Stimulated activated CD8-positive, alpha-beta memory T cell treated with anti-CD3 and anti-CD28 coated beads, Interleukin-7, amount 100 ng/mL, for 4 hours (primary cell): ENCODE measurements at regions not wholly inside any gene's neighbourhood (a gene's known extent, or its start where the extent isn't known, plus 50 kb on each side); places are given as distances from the start of the nearest gene placed in this dataset.
"Not testable (repeated sequence)": the region's sequence is repeated elsewhere in the genome, so short reads cannot be mapped to it uniquely, and the experiment has no call there.

Experiments
- DNase-seq, 2 donors: peaks; one replicate each; pipeline ENCODE4 v3.0.0-alpha.2; 2020; ENCODE audit warnings: low read depth in 2 of 2

- DNase-seq: no peak
Observed at GRCh38 chr1:5638582-5638981, 353.6 kb downstream of the NPHP4 start.

- DNase-seq: no peak
Observed at GRCh38 chr1:5637171-5637570, 355.1 kb downstream of the NPHP4 start.

GRCh38 chr1:5634893-5635292 lies 357.3 kb downstream of the NPHP4 start:
- no peak for DNase-seq

- no peak for DNase-seq
Observed at GRCh38 chr1:5632814-5633213, 359.4 kb downstream of the NPHP4 start.

- no peak for DNase-seq
Observed at GRCh38 chr1:5632224-5632623, 360.0 kb downstream of the NPHP4 start.

- no peak for DNase-seq
Observed at GRCh38 chr1:5628416-5628815, 363.8 kb downstream of the NPHP4 start.

- DNase-seq: no peak
Observed at GRCh38 chr1:5623399-5623798, 368.8 kb downstream of the NPHP4 start.

GRCh38 chr1:5622412-5622811 lies 369.8 kb downstream of the NPHP4 start:
- no peak for DNase-seq

GRCh38 chr1:5621692-5622091 lies 370.5 kb downstream of the NPHP4 start:
- DNase-seq: no peak

GRCh38 chr1:5620997-5621396 lies 371.2 kb downstream of the NPHP4 start:
- DNase-seq: no peak

GRCh38 chr1:5620418-5620817 lies 371.8 kb downstream of the NPHP4 start:
- DNase-seq: no peak

- no peak for DNase-seq
Observed at GRCh38 chr1:5619469-5619868, 372.8 kb downstream of the NPHP4 start.

- no peak for DNase-seq
Observed at GRCh38 chr1:5617546-5617945, 374.7 kb downstream of the NPHP4 start.

GRCh38 chr1:5617179-5617520 lies 375.1 kb downstream of the NPHP4 start:
- DNase-seq: no peak

GRCh38 chr1:5616366-5617178 lies 375.7 kb downstream of the NPHP4 start:
- DNase-seq: no peak

GRCh38 chr1:5615076-5615475 lies 377.1 kb downstream of the NPHP4 start:
- DNase-seq: no peak

GRCh38 chr1:5613900-5614299 lies 378.3 kb downstream of the NPHP4 start:
- no peak for DNase-seq

- DNase-seq: no peak
Observed at GRCh38 chr1:5611851-5612250, 380.4 kb downstream of the NPHP4 start.

GRCh38 chr1:5611431-5611830 lies 380.8 kb downstream of the NPHP4 start:
- DNase-seq: no peak

- DNase-seq: no peak
Observed at GRCh38 chr1:5610432-5610831, 381.8 kb downstream of the NPHP4 start.

- DNase-seq: no peak
Observed at GRCh38 chr1:5603353-5604104, 388.7 kb downstream of the NPHP4 start.

- DNase-seq: not testable (repeated sequence)
Observed at GRCh38 chr1:5602718-5603117, 389.5 kb downstream of the NPHP4 start.

- DNase-seq: no peak
Observed at GRCh38 chr1:5601516-5601915, 390.7 kb downstream of the NPHP4 start.
